Middle frontal gyrus (tissue), 1 donor: ENCODE measurements at regions not wholly inside any gene's neighbourhood (a gene's known extent, or its start where the extent isn't known, plus 50 kb on each side); places are given as distances from the start of the nearest gene placed in this dataset.

Experiments used
- DNase-seq: peaks from one replicate; pipeline ENCODE4 v3.0.0-alpha.2; 2015; ENCODE audit warnings: low spot score; ENCODE audit errors: extremely low spot score

DNA sequence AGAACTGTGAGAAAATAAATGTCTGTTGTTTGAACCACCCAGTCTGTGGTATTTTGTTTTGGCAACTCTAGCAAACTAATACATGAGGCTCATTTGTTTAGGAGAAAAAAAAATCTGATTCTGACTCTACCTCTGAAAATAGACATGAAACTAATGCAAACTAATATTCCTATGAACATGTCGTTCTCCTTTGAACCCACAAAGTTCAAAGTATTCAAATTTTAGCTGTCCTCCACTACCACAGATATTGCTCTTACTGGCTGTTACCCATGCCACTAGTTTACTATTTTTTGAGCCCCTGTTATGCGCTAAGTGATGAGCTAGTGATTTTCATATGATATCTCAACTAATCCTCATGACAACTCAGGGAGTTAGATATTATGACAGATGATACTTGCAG is 58.8 kb upstream of the ZNF804B start:
- no peak for DNase-seq

DNA sequence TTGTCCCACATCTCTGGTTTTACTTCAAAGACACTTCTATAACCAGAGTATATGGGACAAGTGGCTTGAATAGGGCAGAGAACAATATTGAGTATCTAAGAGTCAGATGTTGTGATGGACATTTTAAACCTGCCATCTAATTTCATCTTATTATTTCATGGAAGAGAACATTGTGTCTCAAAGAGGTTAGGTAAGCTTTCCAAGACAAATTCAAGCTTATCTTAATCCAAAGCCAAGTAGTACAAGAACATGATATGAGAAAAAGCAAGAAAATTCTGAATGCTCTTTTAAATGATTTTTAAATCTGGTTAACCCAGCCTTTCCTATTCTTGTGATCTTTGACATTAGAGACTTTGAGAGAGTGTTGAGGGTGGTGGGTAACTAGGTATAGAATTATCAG is 65.3 kb upstream of the ZNF804B start:
- no peak for DNase-seq

DNA sequence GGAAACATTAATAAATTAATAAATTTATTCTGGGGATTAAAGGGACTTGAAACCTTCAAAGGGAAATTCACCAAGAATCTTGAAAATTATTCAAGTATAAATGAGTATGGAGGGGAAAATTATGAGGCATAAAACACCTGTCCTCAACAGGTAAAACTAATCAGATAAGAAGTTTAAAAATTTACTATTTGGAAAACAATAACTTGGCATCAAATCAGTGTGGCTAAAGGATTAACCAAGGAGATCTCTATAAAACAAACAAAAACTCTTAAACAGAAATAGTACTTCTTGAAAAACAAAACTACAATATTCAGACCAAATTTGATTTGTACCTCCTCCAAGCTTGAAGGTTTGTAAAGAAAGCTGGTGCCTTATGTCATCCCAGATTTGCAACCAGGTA is 66.4 kb upstream of the ZNF804B start:
- no peak for DNase-seq

DNA sequence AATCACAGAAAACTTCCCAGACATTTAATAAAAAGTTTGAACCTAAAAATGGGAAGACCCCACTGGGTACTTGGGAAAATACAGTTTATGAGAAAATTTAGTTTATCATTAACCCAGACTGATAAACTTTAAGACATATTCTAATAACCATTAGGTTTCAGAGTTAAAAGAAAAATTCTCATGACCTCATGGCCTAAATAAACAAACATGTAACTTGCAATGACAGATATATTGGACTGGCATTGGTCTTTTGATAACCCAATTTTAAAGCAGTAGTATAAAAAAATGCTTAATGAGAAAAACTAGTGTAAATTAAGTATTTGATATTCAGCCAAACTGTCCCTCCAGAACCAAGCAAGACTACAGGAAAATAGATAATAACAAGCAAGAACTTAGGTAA is 67.0 kb upstream of the ZNF804B start:
- DNase-seq: no peak

DNA sequence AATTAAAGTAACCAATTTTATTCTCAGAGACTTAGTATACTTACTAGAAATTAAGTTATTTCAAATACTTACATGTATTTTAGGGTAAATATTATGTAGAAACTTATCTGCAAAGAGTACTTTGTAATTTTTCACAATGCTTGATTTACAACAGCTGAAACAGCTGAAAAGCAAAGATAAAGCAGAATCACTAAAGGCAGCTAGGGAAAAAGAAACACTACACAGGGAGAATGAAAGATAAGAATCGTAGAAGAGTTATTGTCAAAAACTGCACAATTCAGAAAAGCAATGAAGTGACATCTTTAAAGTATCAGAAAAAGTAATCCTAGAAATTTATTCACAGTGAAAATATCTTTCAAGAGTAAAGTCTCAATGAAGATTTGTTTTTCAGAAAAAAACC is 69.7 kb upstream of the ZNF804B start:
- no peak for DNase-seq

DNA sequence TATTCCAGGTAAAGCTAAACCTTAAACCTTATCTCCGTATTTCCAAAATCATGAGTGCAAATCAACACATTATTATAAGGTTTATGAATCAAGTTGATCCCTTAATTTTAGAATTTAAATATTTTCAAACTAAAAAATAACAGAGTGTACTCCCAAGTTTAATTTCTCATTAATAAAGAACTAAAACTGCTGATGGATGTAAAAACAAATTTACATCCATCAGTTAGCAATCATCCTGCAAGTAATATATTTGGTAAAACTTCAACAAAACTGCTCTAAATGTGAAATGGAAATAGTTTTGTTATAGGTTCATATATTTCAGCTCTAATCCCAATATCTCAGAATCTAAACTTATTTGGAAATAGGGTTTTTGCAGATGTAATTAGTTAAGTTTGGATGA is 71.3 kb upstream of the ZNF804B start:
- DNase-seq: no peak

DNA sequence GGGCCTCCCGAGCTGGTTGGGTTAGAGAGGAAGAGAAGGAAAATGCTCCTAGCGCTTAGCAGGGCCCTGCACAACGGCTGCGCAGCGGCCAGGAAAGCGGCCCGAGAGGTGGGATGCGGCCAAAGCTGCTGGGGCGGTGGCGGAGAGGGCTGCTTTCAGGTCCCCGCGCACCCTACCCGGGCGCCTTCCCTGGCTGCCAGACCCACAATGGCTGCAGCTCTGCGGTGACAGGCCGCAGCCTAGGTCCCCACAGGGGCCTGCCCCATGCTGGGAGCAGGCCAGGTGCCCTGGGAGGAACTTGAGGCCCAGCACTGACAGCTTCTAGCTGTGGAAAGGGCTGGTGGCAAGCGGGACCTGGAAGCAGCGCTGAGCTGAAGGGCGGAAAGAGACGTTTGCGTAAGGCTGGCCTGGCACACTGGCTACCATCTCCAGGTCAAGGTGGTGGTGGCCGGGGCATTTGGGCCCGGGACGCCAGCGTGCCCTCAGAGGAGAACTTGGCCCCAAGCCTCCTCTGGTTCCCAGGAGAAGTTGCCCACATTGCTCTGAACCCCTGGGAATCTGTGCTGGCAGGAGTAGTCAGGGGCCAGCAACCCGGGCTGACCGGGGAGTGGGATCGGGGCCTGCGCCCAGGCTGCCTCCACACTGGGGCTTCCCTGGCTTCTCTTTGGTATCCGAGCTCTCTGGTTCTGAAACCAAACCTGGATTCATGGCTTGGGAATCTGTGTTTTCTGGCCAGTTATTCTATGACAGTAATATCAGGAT is 72.9 kb upstream of the ZNF804B start:
- DNase-seq: no peak

DNA sequence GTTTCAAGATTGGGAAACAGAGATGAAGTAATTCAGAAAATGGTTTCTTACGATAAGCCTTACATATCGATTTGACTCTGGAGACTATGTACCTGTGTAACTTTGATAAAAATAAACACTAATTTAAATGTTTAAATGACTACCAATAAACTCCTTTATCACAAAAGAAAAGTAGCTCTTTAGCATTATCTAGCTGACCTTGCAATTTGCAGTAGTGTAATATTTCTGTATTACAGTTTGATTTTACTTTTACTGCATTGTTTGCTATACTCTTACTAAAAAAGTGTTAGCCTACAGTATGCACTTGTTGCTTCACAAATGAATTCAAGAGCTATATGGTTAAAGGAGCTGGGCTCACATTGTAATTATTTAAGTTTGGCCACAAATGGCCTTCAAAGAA is 77.8 kb upstream of the ZNF804B start:
- no peak for DNase-seq

DNA sequence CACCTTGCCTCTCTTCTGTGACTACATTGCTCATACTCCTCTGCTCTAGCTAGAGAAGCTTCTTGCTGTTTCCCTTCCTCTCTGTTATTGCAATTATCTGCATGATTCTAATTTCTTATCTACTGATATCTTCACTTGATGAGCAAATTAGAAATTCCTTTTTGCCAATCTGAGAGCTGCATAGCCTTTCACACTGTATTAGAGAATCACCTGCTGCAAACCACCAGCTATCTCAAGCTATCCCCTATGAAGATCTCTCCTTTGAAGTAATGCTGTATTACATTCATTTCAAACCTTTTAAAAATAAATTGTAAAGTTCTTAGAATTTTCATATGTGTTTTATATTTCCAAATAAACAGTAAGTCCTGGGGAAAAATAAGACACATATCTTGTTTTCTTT is 89.0 kb upstream of the ZNF804B start:
- DNase-seq: no peak

DNA sequence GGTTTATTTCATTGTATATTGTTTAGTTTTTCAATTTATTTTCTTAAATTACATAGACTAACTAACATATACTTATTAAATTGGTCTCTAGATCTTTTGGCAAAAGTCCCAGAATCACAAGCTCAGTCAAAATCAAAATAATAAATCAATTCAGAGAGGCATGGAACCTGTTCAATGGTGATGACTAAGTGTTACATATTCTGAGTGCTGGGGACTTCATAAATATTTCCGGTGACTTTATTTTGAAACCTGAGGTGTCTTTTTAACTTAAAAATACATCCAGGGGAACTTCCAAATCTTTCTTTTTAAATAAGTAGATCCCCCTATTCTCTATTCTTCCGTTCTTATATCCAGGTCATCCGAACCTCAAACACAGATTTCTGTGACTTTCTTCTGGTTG is 89.6 kb upstream of the ZNF804B start:
- no peak for DNase-seq

DNA sequence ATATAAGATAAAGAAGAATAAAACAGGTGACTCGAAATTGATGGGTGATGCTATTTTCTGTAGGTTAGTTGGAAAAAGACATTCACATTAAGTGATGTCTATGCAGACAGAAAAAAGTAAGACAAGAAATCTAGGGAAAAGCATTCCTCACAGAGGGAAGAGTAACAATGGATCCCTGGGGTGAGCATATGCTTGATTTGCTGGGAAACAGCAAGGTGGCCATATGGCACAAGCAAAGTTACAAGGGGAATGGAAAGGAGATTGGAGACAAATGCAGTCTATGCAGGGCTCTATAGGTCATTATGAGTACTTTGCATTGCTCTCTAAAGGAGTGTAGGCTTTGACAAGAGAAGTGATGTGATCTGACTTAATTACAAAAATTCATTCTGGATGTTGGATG is 90.9 kb upstream of the ZNF804B start:
- no peak for DNase-seq

DNA sequence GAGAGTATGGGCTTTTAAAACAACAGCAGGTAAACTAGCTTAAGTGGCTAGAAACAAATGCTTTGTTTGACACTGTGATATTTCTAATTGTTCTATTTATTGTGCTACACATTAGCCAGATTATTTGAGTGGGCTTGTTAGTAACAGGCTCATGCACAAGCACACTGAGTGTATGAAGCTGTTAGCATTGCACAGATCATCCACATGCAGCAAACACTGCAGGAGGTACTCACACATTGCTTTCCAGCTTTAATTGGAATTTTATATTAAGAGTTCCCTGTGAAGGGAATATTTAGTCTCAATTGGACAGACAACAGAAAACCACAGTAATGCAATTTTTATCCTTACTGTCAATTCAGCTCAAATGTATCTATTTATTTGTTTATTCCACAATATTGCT is 92.9 kb upstream of the ZNF804B start:
- no peak for DNase-seq

DNA sequence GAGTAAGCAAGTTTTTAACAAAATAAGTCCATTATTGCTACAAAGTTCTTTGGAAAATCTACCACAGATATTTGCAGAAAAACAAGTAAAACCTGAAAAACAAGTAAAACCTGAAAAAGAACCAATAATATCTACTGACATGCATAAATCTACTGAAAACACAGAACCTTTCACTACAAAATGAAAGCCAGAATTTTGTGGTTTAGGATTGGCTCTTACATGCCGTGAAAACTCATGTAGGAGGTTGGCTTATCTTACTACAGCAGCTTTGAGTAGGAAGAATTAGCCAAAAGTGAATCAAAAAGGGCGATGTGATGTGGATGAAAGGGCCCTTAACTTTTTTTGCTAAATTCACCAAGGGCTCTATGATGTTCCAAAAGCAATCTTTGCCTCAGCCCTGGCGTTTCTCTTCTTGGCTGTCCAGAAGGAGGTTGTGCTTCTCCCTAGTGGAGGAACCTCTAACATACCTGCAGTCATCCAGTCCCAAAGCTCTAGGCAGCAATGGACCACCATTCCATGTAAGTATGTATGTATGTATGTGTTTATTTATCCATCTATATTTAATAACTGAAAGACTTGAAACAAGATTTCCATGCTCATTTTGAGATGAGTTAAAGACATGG is 93.5 kb upstream of the ZNF804B start:
- no peak for DNase-seq

DNA sequence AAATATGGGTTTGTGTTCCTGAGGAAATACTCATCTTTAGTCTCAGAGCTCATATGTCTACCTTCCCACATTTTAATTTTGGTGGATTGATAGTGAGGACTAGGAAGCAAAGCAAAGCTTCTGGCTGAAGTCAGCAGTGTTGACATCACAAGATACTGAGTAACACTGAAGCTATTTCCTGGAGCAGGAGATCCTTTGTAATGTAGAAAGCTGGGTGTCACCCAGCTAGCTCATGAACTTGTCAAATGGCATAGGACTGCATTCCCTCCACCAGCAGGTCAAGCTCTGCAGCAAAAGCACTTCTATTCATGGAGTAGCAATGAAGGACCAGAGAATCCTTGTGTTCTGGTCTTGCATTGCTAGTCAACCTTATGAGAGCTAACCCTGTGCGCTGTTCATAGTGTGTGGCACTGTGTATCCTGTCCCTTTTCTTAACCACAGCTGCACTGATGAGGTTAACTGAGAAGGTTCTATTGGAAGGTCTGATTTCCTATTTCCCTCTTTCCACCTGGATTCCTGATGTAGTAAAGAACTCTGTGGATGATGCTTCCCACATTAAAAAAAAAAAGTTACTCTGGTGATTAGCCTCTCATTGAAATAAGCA is 94.8 kb upstream of the ZNF804B start:
- DNase-seq: no peak

DNA sequence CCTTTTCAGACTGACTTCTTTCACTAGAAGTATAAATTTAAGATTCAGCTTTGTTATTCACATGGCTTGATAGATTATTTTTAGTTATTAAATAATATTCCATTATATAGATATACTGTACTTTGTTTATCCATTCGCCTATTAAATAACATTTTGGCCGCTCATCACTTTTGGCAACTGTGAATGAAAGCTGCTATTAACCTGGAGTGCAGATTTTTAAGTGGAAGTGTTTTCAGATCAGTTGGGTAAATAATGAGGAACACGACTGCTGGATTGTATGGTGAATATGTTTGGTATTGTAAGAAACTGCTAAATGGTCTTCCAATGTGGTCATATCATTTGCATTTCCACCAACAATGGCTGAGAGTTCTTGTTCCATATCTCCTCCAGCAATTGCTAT is 97.6 kb upstream of the ZNF804B start:
- DNase-seq: no peak

DNA sequence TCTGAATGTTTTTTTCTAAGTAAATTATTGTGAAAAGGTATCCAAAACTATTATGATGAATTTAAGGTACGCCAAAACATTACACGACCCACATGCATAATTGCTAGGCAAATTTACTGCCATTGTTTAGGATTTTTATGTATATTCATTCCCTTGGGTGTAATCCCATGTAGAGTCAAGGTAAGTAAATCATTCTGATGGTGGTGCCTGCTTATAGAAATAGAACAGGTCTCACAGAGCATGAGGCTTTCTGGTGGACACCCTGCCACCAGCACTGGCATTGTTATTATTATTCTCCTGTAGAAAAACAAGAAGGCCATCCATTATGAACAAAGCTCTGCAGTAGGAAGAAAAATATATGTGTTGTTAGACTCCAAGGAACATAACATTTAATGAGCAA is 111.7 kb upstream of the ZNF804B start:
- DNase-seq: no peak

DNA sequence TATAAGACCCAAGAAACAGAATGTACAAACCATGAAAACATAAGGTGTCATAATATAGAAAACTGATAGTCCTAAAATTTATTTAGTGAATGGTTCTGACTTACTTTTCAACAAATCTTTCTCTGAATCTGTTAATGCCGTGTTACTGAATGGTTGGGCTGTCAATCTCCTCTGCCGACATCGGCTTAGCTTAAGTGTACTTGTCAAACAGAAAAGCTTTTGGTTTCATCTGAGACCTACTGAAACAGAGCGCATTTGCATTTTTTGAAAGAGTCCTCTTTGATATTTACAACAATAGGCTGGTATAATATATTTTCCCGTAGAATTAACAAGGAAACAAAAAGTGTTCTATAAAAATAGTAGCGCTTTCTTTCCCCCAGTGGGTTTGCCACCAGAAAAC is 120.9 kb upstream of the ZNF804B start:
- no peak for DNase-seq

DNA sequence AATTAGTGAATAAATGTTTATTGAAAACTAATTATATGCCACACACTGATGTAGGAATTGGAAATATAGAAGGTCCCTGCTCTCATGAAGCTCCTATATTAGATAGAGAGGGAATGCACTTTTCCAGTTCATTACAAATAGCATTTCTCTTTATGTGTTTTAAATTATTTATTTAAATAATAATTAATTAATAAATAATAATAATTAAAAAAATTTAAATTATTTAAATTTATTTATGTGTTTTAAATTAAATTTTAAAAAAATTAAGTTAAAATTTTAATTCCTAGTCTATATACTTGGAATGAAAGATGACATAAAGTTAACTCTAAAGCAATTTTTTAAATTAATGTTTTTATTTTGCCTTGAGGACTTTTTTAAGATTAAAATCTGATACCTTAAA is 121.7 kb upstream of the ZNF804B start:
- DNase-seq: no peak

DNA sequence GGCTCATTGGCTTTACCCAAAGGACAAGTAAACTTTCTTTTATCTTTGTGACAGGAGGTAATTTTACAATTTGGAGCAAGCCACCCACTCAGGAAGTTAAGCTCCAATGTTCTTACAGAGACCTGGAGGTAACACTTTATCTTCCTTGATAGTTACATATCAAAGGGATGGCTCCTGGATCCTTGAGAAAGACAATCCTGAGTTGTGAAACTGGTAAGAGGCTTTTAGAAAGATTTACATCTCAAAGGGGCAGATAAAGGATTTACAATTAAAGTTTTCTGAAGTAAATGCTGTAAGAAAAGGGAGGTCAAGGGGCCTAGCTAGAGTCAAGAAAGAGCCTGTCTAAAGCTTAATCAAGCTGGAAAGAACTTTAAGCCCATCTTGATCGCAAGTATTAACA is 124.4 kb upstream of the ZNF804B start:
- DNase-seq: no peak

DNA sequence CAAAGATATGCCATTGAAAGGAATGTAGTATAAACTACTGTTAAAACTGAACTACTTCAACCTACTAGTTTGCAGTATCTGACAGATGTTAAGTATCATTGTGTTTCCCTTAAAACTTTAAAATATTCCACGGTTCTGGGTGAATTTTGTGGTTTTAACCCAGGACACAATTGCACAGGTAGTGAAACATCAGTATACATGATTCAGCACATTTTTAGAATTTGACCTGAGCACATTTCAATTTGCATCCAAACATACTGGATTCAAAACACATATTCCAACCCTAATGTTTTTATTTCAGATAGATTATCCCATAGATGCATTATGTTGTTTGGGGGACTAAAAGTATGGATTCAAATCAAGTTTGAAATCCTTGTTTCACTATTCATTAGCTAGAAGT is 129.9 kb upstream of the ZNF804B start:
- no peak for DNase-seq

DNA sequence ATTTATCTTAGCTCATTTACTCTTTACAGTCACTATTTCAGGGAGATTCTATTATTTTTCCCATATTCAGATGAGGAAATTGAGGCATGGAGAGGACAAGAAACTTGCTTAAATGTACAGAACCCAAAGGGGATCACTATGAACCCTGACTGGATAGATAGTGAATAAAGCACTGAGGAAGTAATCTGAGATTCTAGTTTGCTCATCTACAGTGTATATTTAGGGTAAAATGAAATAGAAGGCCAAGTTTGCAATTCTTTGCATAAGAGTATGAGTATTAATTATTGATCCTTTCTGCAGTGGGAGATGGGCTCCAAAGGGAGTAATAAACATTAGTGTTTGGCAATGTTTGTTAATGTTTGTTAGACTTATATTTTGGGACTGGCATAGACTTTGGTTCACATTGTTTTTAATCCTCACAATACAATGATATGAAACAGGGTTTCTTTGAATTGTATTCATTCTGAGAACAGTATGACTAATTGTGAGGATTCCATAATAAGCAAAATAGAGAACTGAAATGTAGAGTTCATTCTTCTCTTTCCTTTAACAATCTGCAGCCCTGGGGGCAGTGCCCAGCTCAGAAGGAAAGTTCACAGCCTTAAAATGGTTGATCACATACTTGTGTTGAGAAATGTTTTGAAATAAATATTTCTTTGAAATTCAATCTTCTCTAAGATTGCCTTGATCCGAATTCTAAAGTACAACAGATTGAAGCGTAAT is 131.0 kb upstream of the ZNF804B start:
- DNase-seq: no peak

DNA sequence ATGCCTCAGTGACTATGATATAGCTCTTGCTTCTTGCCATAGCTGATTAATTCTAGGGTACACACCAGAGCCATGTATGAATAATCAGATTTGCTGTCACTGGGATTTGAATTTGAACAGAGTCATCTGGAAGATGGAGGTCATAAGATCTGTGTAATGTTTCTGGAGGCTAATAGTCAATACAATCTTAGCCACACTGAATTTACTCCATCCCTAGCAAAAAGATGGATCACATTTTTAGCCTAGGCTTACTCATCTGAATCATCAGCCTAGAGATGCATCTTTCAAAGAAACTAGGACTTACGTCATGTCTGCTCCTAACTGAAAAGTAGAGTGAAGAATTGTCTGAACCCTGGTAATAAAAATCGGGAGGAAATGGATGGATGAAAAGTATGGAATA is 142.3 kb upstream of the ZNF804B start:
- no peak for DNase-seq
